ENCODE measurements at regions not wholly inside any gene's neighbourhood (a gene's known extent, or its start where the extent isn't known, plus 50 kb on each side); places are given as distances from the start of the nearest gene placed in this dataset.
A peak's percentile ranks its signal among the peaks of the same experiment; 100 is the strongest.

GRCh38 chr12:16118586-16118985, 158.9 kb downstream of the SLC15A5 start:
- H3K27ac Mint-ChIP-seq: no peak overlapping the region
- no peaks in the 10 kb centered on the region for H3K27me3 Mint-ChIP-seq (ENCODE audit: low read depth, poor library complexity)

GRCh38 chr12:16112612-16113560, 164.6 kb downstream of the SLC15A5 start:
- TF ChIP-seq CTCF (IDR thresholded peaks at IDR 0.05): peak; percentile 12
- no peaks in the 10 kb centered on the region for H3K27me3 Mint-ChIP-seq (ENCODE audit: low read depth, poor library complexity)
- H3K27ac Mint-ChIP-seq: peak overlapping the region; percentile 79
- H3K4me1 Mint-ChIP-seq: peaks cover 34% of the 10 kb centered on the region
- H3K36me3 Mint-ChIP-seq (ENCODE audit: low read depth): no peaks in the 10 kb centered on the region
- DNase-seq: peak; percentile 48
- peak overlapping the region; percentile 68 for H3K4me3 Mint-ChIP-seq
- peaks cover 5% of the 10 kb centered on the region for H3K9me3 Mint-ChIP-seq

More at GRCh38 chr12:16118586-16118985, 158.9 kb downstream of the SLC15A5 start:
- Mint-ChIP-seq H3K36me3 (ENCODE audit: low read depth) (no peaks in the 10 kb centered on the region), H3K9me3 (no peaks in the 10 kb centered on the region), H3K4me3 (no peak overlapping the region), H3K4me1 (peaks cover 41% of the 10 kb centered on the region)
- no peak for TF ChIP-seq CTCF (IDR thresholded peaks at IDR 0.05)
- DNase-seq: no peak

GRCh38 chr12:16112130-16112529, 165.4 kb downstream of the SLC15A5 start:
- peak overlapping the region; percentile 79 for H3K27ac Mint-ChIP-seq

GRCh38 chr12:16110596-16110995, 166.9 kb downstream of the SLC15A5 start:
- Mint-ChIP-seq H3K36me3 (ENCODE audit: low read depth) (no peaks in the 10 kb centered on the region), H3K9me3 (peaks cover 16% of the 10 kb centered on the region), H3K27ac (no peak overlapping the region), H3K4me3 (no peak overlapping the region), H3K4me1 (peaks cover 41% of the 10 kb centered on the region), H3K27me3 (ENCODE audit: low read depth, poor library complexity) (no peaks in the 10 kb centered on the region)
- no peak for DNase-seq
- no peak for TF ChIP-seq CTCF (IDR thresholded peaks at IDR 0.05)

More at GRCh38 chr12:16112130-16112529, 165.4 kb downstream of the SLC15A5 start:
- TF ChIP-seq CTCF (IDR thresholded peaks at IDR 0.05): no peak
- Mint-ChIP-seq H3K9me3 (peaks cover 5% of the 10 kb centered on the region), H3K4me1 (peaks cover 36% of the 10 kb centered on the region), H3K36me3 (ENCODE audit: low read depth) (no peaks in the 10 kb centered on the region), H3K27me3 (ENCODE audit: low read depth, poor library complexity) (no peaks in the 10 kb centered on the region), H3K4me3 (peak overlapping the region; percentile 68)
- no peak for DNase-seq

- DNase-seq: no peak
- Mint-ChIP-seq H3K4me3 (no peak overlapping the region), H3K36me3 (ENCODE audit: low read depth) (peaks cover 18% of the 10 kb centered on the region), H3K27ac (no peak overlapping the region), H3K9me3 (peaks cover 58% of the 10 kb centered on the region), H3K27me3 (ENCODE audit: low read depth, poor library complexity) (peaks cover 3% of the 10 kb centered on the region), H3K4me1 (peaks cover 8% of the 10 kb centered on the region)
- TF ChIP-seq CTCF (IDR thresholded peaks at IDR 0.05): no peak
Observed at GRCh38 chr12:16103851-16104250, 173.6 kb downstream of the SLC15A5 start.

Measured in nephron progenitor cell (in vitro differentiated cells).